ENCODE measurements at regions not wholly inside any gene's neighbourhood (a gene's known extent, or its start where the extent isn't known, plus 50 kb on each side); places are given as distances from the start of the nearest gene placed in this dataset.

GRCh38 chr1:2935751-2936390 lies 85.4 kb upstream of the ACTRT2 start:
- no peak for DNase-seq

DNA sequence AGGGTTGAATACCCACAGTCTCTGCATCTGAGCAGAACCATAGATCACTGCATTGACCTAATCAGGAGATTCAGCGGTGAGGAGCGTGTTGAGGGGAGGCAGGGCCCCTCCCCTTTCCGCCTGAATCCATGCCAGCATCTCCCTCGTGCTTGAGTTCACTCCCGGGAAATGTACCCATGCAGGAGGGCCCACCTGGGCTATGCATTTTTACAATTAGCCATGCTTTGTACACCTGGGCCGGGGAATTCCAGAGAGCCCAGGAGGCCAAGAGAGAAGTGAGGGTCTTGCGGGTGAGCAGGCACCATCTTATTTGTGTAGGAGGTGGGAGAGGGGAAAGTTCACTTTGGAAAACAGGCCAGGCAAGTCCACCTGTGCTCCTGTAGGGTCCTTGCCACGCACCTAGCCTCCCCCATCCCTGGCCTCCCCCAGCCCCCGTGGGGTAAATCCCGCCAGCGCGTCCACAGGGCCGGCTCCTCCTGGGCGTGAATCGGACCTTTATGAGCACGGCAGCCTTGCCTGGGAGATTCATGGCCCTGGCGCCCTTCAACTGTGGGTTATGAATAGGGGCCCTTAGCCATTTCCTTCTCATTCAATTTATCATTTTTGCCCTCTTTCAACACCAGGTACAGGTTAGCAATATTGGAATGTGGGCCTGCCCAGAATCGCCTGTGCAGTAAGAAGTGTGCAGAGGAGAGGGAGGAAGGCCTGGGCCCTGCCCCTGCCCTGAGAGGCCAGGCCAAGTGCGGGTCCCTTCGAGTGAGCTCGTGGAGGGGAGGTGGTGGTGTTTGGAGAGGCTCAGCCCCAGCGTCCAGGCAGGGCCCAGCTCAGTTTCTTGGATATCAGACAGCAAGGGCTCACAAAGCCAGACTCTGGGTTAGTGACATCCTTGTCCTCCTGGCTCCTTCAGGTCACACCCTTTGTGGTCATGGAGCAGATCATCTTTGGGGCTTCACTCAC lies 84.4 kb upstream of the ACTRT2 start:
- no peak for DNase-seq

DNA sequence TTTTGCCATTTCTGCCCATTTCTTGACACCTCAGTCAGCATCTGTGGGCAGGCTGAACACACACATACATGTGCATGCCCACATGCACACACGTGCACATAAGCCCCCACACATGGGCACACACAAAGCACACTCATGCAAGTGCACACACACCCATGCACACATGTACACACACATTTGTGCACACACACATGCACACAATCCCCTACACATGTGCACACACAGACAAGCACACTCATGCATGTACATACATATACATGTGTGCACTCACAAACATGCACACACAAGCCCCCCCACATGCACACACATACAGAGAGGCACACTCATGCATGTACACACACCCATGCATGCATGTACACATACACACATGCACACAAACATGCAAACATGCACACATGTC lies 83.5 kb upstream of the ACTRT2 start:
- no peak for DNase-seq

DNA sequence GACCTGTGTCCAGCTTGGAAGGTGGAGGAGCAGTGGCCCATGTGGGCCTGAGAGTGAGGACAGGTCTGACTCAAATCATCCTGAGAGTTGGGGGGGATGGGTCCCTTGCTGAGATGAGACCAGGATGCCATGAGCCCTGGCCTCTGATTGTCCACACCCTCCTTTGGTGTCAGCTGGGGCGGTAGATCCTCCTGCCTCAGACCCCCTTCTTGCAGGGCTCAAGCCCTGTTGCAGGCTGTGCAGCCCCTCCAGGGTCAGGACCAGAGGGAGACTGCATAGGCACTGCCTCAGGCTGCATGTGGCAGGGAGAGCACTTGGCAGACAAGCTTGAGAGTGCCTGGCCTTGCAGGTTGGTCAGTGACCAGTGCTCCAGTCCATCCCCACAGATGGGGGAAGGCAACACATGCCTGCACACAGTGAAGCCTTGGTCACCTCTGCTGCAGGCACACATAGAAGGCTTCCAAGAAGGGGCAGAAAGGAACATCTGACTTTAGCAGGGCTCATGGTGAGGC lies 82.2 kb upstream of the ACTRT2 start:
- no peak for DNase-seq

GRCh38 chr1:2940178-2940577 lies 81.1 kb upstream of the ACTRT2 start:
- DNase-seq, result no peak

- no peak for DNase-seq
These were observed 80.2 kb upstream of the ACTRT2 start for GRCh38 chr1:2941040-2941439.

DNA sequence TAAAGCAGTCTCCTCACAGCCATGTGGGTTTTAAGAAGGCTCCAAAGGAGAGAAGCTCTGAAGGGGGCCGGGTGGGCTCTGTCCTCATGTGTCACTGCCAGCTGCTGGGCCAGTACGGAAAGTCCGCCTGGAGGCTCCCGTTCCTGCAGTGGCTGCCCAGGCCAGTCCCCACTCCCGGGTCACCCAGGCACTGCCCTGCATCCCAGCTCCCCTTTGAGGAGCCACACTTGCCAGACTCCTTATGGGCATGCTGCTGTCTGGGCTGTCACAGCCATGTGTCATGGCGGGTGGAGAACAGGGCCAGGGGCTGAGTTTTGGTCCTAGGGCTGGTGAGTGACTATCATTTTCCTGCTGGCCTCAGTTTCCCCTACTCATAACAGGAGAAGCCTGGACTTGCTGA lies 79.4 kb upstream of the ACTRT2 start:
- no peak for DNase-seq

DNA sequence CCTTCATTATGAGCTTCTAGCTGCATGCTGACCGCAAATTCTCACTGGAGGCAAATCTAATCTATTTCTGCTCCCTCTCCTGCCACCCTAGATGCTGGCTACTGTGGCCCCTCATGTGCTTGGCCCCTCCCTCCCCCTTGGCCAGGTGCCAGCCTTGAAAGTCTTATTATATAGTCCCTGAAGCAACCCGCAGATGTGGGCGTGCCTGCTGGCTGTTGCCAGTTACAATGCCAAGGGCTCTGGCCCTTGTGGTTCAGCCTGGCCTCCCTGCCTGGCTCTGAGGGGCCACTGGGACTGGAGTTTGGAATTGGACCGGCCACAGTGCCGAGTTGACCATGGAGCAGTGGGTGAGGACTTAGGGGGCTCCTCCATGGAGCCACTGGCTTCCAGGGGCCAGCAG lies 78.9 kb upstream of the ACTRT2 start:
- DNase-seq, result no peak

- DNase-seq, result no peak
These were observed 77.5 kb upstream of the ACTRT2 start for GRCh38 chr1:2943686-2944260.

DNA sequence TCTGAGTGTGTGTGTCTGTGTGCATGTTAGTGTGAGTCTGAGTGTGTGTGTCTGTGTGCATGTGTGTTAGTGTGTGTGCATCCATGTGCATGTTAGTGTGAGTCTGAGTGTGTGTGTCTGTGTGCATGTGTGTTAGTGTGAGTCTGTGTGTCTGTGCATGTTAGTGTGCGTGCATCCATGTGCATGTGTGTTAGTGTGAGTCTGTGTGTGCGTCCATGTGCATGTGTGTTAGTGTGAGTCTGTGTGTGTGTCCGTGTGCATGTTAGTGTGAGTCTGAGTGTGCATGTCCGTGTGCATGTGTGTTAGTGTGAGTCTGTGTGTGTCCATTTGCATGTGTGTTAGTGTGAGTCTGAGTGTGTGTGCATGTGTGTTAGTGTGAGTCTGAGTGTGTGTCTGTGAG lies 76.6 kb upstream of the ACTRT2 start:
- DNase-seq, result no peak

- no peak for DNase-seq
These were observed 75.4 kb upstream of the ACTRT2 start for GRCh38 chr1:2945821-2946231.

DNA sequence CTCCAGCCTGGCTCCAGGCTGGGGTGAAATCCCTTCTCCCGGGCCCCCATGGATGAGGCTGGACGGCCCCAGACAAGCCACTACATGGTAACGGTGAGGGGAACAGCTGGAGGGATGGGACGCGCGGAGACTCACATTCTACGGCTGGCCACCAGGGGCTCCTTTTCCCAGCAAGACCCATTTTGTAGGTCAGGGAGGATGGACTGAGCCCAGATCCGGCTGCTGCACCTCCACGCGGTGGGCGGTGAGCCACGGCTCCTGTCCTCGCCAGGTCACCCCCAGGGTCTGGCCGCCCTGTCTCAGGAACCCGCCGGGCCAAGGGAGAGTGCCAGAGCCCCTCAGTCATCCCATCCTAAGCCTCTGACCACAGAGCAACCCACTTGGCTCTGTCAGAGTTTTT lies 75.0 kb upstream of the ACTRT2 start:
- DNase-seq, result no peak

- DNase-seq, result no peak
These were observed 74.1 kb upstream of the ACTRT2 start for GRCh38 chr1:2946999-2947690.

- DNase-seq, result no peak
These were observed 73.1 kb upstream of the ACTRT2 start for GRCh38 chr1:2948001-2948750.

- no peak for DNase-seq
These were observed 72.3 kb upstream of the ACTRT2 start for GRCh38 chr1:2948751-2949680.

DNA sequence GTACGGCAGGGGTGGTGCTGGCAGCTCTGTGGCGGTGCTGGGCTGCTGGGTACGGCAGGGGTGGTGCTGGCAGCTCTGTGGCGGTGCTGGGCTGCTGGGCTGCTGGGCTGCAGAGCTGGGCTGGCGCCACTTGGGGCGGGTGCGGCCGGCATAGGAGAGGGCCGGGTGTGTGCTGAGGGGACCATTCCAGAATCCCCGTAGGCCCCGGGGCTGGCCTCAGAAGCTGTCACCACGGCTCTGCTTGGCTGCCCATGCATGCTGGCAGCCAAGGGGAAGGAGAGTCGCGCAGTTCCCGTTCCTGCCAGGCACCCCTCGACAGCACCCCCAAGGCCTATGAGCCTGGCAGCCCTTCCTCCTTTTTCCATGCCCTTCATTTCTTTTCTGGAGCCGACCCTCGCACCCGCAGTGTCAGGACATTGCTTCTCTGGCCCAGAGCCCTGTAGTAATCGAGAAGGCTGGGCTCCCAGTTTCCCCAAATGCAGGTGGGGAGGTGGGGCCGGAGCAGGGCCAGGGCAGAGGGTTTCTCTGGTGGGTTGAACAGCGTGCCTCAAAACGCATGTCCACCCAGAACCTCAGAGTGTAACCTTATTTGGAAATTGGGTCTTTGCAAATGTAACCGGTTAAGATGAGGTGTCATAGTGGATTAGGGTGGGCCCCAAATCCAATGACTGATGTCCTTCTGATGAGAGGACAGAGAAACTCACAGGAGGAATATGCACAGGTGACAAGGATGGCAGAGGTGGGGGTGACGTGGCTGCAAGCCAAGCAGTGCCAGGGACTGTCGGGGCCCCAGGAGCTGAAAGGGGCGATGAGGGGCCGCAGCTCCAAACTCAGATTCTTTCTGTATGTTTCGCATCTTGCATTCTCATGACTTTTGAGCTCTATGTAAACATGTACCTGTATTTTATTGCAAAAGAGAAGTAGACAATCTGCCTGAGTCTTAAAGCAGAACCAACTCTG lies 71.0 kb upstream of the ACTRT2 start:
- DNase-seq, result no peak

- DNase-seq, result no peak
These were observed 70.4 kb upstream of the ACTRT2 start for GRCh38 chr1:2950926-2951305.

GRCh38 chr1:2951856-2952255 lies 69.4 kb upstream of the ACTRT2 start:
- no peak for DNase-seq

DNA sequence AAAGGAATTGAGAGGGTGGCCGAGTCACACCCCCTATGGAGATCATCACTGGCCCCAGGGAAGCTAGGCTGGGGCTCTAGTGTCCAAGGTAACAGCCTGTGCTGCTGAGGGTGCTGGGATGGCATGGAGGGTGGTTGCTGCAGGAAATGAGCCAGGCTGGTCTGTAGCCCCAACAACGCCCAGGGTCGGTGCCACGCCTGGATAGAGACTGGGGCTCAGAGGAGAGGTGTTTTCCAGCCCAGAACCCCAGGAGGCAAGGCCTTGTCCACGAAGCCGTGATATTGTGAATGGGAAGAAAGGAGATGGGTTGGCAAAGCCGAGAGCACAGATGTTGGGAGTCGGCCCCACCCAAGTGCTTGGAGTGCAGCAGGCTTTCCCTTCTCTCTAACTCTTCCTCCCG lies 68.9 kb upstream of the ACTRT2 start:
- no peak for DNase-seq

GRCh38 chr1:2952992-2953391 lies 68.3 kb upstream of the ACTRT2 start:
- no peak for DNase-seq
